IMR-90 (cell line): ENCODE measurements at regions not wholly inside any gene's neighbourhood (a gene's known extent, or its start where the extent isn't known, plus 50 kb on each side); places are given as distances from the start of the nearest gene placed in this dataset.

Experiments used
- ATAC-seq: fragments of 200-7000 bp; cut with Tn5 transposase; 2 replicates; pipeline ENCODE4 v1.9.1; 2020; ENCODE audit warnings: low read depth, mild to moderate bottlenecking, moderate library complexity
- BruUV-seq: library from RNA; stranded (reverse); fragments of 400-500 nt; replicated peaks from 2 replicates; lab custom pipeline; 2021; lab: Mats Ljungman, UMichigan
- CTCF ChIA-PET: fragments of 300-600 bp; formaldehyde crosslinking; extraction: SDS; loops from one replicate; lab custom pipeline; 2021; ENCODE audit warnings: antibody characterized with exemption; lab: Yijun Ruan, JAX
- POLR2A ChIA-PET: fragments of 300-600 bp; sonication (Branson Sonifier 250); formaldehyde crosslinking; loops from one replicate; lab custom pipeline; 2022; ENCODE audit warnings: antibody characterized with exemption; ENCODE audit not compliant: unreplicated experiment; lab: Charles Lee
- DNase-seq: peaks from one replicate; pipeline ENCODE4 v3.0.0; 2013
- H2AFZ ChIP-seq: replicated peaks from 2 replicates; pipeline ENCODE3; 2013; ENCODE audit warnings: low read length, mild to moderate bottlenecking; ENCODE audit not compliant: poor library complexity
- H2AK5ac ChIP-seq: 2 replicates; pipeline ENCODE4 v1.6.1; 2013; ENCODE audit warnings: low read depth, low read length, inconsistent platforms
- H2AK9ac ChIP-seq: replicated peaks from 2 replicates; pipeline ENCODE3; 2013; ENCODE audit warnings: mild to moderate bottlenecking, low read depth, low read length, moderate library complexity; ENCODE audit not compliant: poor library complexity
- H2BK120ac ChIP-seq: 2 replicates; pipeline ENCODE4 v1.6.1; 2013; ENCODE audit warnings: low read depth, low read length, inconsistent platforms
- H2BK15ac ChIP-seq: 3 replicates; pipeline ENCODE4 v1.6.1; 2013; ENCODE audit warnings: low read depth, low read length, inconsistent platforms
- H2BK20ac ChIP-seq: 2 replicates; pipeline ENCODE4 v1.6.1; 2013; ENCODE audit warnings: low read depth, mild to moderate bottlenecking, inconsistent platforms, low read length, moderate library complexity
- H2BK5ac ChIP-seq: 2 replicates; pipeline ENCODE4 v1.6.1; 2013; ENCODE audit warnings: mild to moderate bottlenecking, low read depth, low read length, inconsistent platforms; ENCODE audit not compliant: poor library complexity, severe bottlenecking
- H3K14ac ChIP-seq: replicated peaks from 2 replicates; pipeline ENCODE4 v1.6.1; 2013; ENCODE audit warnings: low read depth, low read length, inconsistent platforms
- H3K18ac ChIP-seq: 2 replicates; pipeline ENCODE4 v1.6.1; 2013; ENCODE audit warnings: low read depth, low read length, control low read depth
- H3K23ac ChIP-seq: 2 replicates; pipeline ENCODE4 v1.6.1; 2013; ENCODE audit warnings: low read depth, low read length, inconsistent platforms
- H3K27ac ChIP-seq: 2 replicates; pipeline ENCODE4 v1.5.1; 2013; ENCODE audit warnings: mild to moderate bottlenecking, control low read depth, low read length; ENCODE audit not compliant: insufficient read depth
- H3K27me3 ChIP-seq: 2 replicates; pipeline ENCODE4 v1.6.1; 2013; ENCODE audit warnings: low read length; ENCODE audit not compliant: control insufficient read depth, insufficient read depth
- H3K36me3 ChIP-seq: 2 replicates; pipeline ENCODE4 v1.6.1; 2013; ENCODE audit warnings: low read length, mixed read lengths; ENCODE audit not compliant: control insufficient read depth, insufficient read depth
- H3K4ac ChIP-seq: 2 replicates; pipeline ENCODE4 v1.6.1; 2013; ENCODE audit warnings: low read depth, low read length, inconsistent platforms
- H3K4me1 ChIP-seq: 2 replicates; pipeline ENCODE4 v1.6.1; 2013; ENCODE audit warnings: low read length, mixed read lengths; ENCODE audit not compliant: control insufficient read depth, insufficient read depth
- H3K4me2 ChIP-seq: 2 replicates; pipeline ENCODE4 v1.6.1; 2013; ENCODE audit warnings: low read depth, mild to moderate bottlenecking, control low read depth, low read length, moderate library complexity
- H3K4me3 ChIP-seq: 2 replicates; pipeline ENCODE4 v1.5.1; 2013; ENCODE audit warnings: low read depth, mild to moderate bottlenecking, control low read depth, low read length, moderate library complexity; ENCODE audit not compliant: insufficient read depth
- H3K56ac ChIP-seq: 2 replicates; pipeline ENCODE4 v1.6.1; 2013; ENCODE audit warnings: low read length, inconsistent platforms; ENCODE audit not compliant: insufficient read depth; ENCODE audit errors: extremely low read depth
- H3K79me1 ChIP-seq, 2 experiments: 2 replicates each; pipeline ENCODE4 v1.6.1; 2013; ENCODE audit warnings: low read length in 2 of 2, inconsistent platforms in 1 of 2, low read depth in 1 of 2
- H3K9ac ChIP-seq: 2 replicates; pipeline ENCODE4 v1.6.1; 2013; ENCODE audit warnings: low read depth, low read length, control low read depth
- H3K9me1 ChIP-seq: 2 replicates; pipeline ENCODE4 v1.6.1; 2013; ENCODE audit warnings: low read length, inconsistent platforms; ENCODE audit not compliant: insufficient read depth
- H3K9me3 ChIP-seq: 2 replicates; pipeline ENCODE4 v1.6.1; 2013; ENCODE audit warnings: low read length; ENCODE audit not compliant: control insufficient read depth, insufficient read depth
- H4K20me1 ChIP-seq: 2 replicates; pipeline ENCODE4 v1.6.1; 2013; ENCODE audit warnings: low read length, inconsistent platforms; ENCODE audit not compliant: insufficient read depth
- H4K5ac ChIP-seq: 2 replicates; pipeline ENCODE4 v1.6.1; 2013; ENCODE audit warnings: mild to moderate bottlenecking, low read depth, low read length, control low read depth
- H4K8ac ChIP-seq, 2 experiments: 2 replicates each; pipeline ENCODE4 v1.6.1; 2013; ENCODE audit warnings: low read depth in 2 of 2, low read length in 2 of 2, control low read depth in 1 of 2, inconsistent platforms in 1 of 2
- H4K91ac ChIP-seq: 2 replicates; pipeline ENCODE4 v1.6.1; 2013; ENCODE audit warnings: low read depth, low read length, inconsistent platforms; ENCODE audit not compliant: insufficient read depth
- BHLHE40 ChIP-seq: fragments of 150-350 bp; IDR thresholded peaks from 2 replicates; pipeline ENCODE4 v1.6.1; 2016; ENCODE audit warnings: mild to moderate bottlenecking, low read depth, low read length
- CEBPB ChIP-seq: IDR thresholded peaks from 2 replicates; pipeline ENCODE4 v1.6.1; 2012; ENCODE audit warnings: low read depth, low read length, improper control_type of control experiment
- CHD1 ChIP-seq: IDR thresholded peaks from 2 replicates; pipeline ENCODE4 v1.6.1; 2012; ENCODE audit warnings: low read depth, low read length, improper control_type of control experiment
- CTCF ChIP-seq: conservative IDR thresholded peaks from 2 replicates; pipeline ENCODE4 v1.5.1; 2012; ENCODE audit warnings: mild to moderate bottlenecking, low read depth, low read length, improper control_type of control experiment
- ELK1 ChIP-seq: fragments of 150-350 bp; IDR thresholded peaks from 2 replicates; pipeline ENCODE4 v1.6.1; 2016; ENCODE audit warnings: low read depth, mild to moderate bottlenecking, low read length, moderate library complexity, borderline replicate concordance
- FOS ChIP-seq: fragments of 150-350 bp; IDR thresholded peaks from 2 replicates; pipeline ENCODE4 v1.6.1; 2016; ENCODE audit warnings: low read depth, low read length
- MAFK ChIP-seq: IDR thresholded peaks from 2 replicates; pipeline ENCODE4 v1.6.1; 2012; ENCODE audit warnings: low read depth, low read length, improper control_type of control experiment
- MAZ ChIP-seq: IDR thresholded peaks from 2 replicates; pipeline ENCODE4 v1.6.1; 2012; ENCODE audit warnings: low read depth, mild to moderate bottlenecking, low read length, improper control_type of control experiment, moderate library complexity, borderline replicate concordance
- MXI1 ChIP-seq: IDR thresholded peaks from 2 replicates; pipeline ENCODE4 v1.6.1; 2012; ENCODE audit warnings: low read depth, mild to moderate bottlenecking, low read length, moderate library complexity, borderline replicate concordance
- NFE2L2 ChIP-seq: fragments of 150-350 bp; IDR thresholded peaks from 2 replicates; pipeline ENCODE4 v1.6.1; 2016; ENCODE audit warnings: low read depth, mild to moderate bottlenecking, low read length
- POLR2A ChIP-seq: IDR thresholded peaks from 2 replicates; pipeline ENCODE4 v1.6.1; 2012; ENCODE audit warnings: mild to moderate bottlenecking, low read depth, low read length
- RAD21 ChIP-seq: IDR thresholded peaks from 2 replicates; pipeline ENCODE4 v1.6.1; 2012; ENCODE audit warnings: low read length, improper control_type of control experiment
- RCOR1 ChIP-seq: IDR thresholded peaks from 2 replicates; pipeline ENCODE4 v1.6.1; 2012; ENCODE audit warnings: mild to moderate bottlenecking, low read length, improper control_type of control experiment; ENCODE audit not compliant: insufficient replicate concordance
- SMC3 ChIP-seq: fragments of 150-350 bp; IDR thresholded peaks from 2 replicates; pipeline ENCODE4 v1.6.1; 2016; ENCODE audit warnings: low read depth, mild to moderate bottlenecking, antibody characterized with exemption, low read length, moderate library complexity
- USF2 ChIP-seq: fragments of 150-350 bp; IDR thresholded peaks from 2 replicates; pipeline ENCODE4 v1.6.1; 2017; ENCODE audit warnings: mild to moderate bottlenecking, antibody characterized with exemption, low read length, low read depth
- WGBS, 2 experiments: methylation state at CpG; one replicate each; pipeline versions ENCODE4 v1.1.5 to v1.1.7; 2013; ENCODE audit warnings: missing lambda C conversion rate in 2 of 2; ENCODE audit not compliant: insufficient read length in 1 of 2; ENCODE audit errors: extremely low coverage in 2 of 2; 5-methylcytosine and 5-hydroxymethylcytosine counted together
- dilution Hi-C: fragments of 300-500 bp; cut with HindIII; formaldehyde crosslinking; loops from one replicate; pipeline ENCODE4 v1.14.3; 2018; ENCODE audit warnings: low sequenced_read_pairs; ENCODE audit not compliant: unreplicated experiment
- in situ Hi-C: fragments of 300-500 bp; cut with MboI; formaldehyde crosslinking; loops from 3 replicates; pipeline ENCODE4 v1.14.3; 2019; ENCODE audit warnings: low sequenced_read_pairs, inconsistent platforms, mixed read lengths
- intact Hi-C: fragments of 100-400 bp; cut with micrococcal nuclease; formaldehyde crosslinking; loops from 2 replicates; pipeline ENCODE4 v1.10.0; 2022

GRCh38 chr6:105781915-105782314 lies 304.2 kb upstream of the PRDM1 start:
- Histone ChIP-seq H3K27me3 (no peaks in the 10 kb centered on the region), H3K4me1 (no peaks in the 10 kb centered on the region; the same call in 1 of the 2 replicates), H3K14ac (no peak overlapping the region), H3K18ac (no peak overlapping the region), H3K36me3 (no peaks in the 10 kb centered on the region), H3K4me2 (no peak overlapping the region), H2AK5ac (no peak overlapping the region), H3K23ac (no peak overlapping the region; the same call in 1 of the 2 replicates), H3K4me3 (no peak overlapping the region), H4K8ac (no peak overlapping the region), H2BK15ac (no peak overlapping the region), H3K9ac (no peak overlapping the region), H3K9me3 (no peaks in the 10 kb centered on the region), H3K79me1 (no peaks in the 10 kb centered on the region), H4K91ac (no peak overlapping the region), H3K27ac (no peak overlapping the region), H3K4ac (no peak overlapping the region), H4K5ac (no peak overlapping the region), H2BK20ac (no peak overlapping the region), H3K9me1 (no peaks in the 10 kb centered on the region), H4K20me1 (no peaks in the 10 kb centered on the region), H2AFZ (no peak overlapping the region), H2BK120ac (no peak overlapping the region; the same call in 1 of the 2 replicates), H3K56ac (no peak overlapping the region), H2AK9ac (no peak overlapping the region), H2BK5ac (no peak overlapping the region)
- no TSS peak for BruUV-seq
- TF ChIP-seq CTCF, result no peak
- TF ChIP-seq CEBPB, result no peak
- no peak for TF ChIP-seq ELK1
- TF ChIP-seq NFE2L2, result no peak
- no peak for TF ChIP-seq RAD21
- TF ChIP-seq POLR2A, result no peak
- TF ChIP-seq MAZ, result no peak
- no peak for TF ChIP-seq BHLHE40
- no peak for TF ChIP-seq CHD1
- no peak for TF ChIP-seq FOS
- no peak for TF ChIP-seq MXI1
- no peak for TF ChIP-seq RCOR1
- TF ChIP-seq MAFK, result no peak
- no peak for TF ChIP-seq SMC3
- TF ChIP-seq USF2, result no peak
- CTCF ChIA-PET, result no interaction called here
- DNase-seq (no peak), ATAC-seq (no peak)
- in situ Hi-C loops (no loop called here), dilution Hi-C loops (no loop called here), intact Hi-C loops (no loop called here)
- POLR2A ChIA-PET, result no interaction called here
- WGBS, 2 experiments, result no CpG with 5 or more reads among the region's 3 CpGs
